PC-3 (cell line): ENCODE measurements at regions not wholly inside any gene's neighbourhood (a gene's known extent, or its start where the extent isn't known, plus 50 kb on each side); places are given as distances from the start of the nearest gene placed in this dataset.

Experiments used
- ATAC-seq: fragments of 200-7000 bp; cut with Tn5 transposase; 2 replicates; pipeline ENCODE4 v1.9.1; 2020; ENCODE audit warnings: mild to moderate bottlenecking, moderate library complexity
- BruUV-seq: library from RNA; stranded (reverse); fragments of 400-500 nt; replicated peaks from 2 replicates; lab custom pipeline; 2021; lab: Mats Ljungman, UMichigan
- CTCF ChIA-PET: fragments of 300-600 bp; sonication (Branson Sonifier 250); formaldehyde crosslinking; loops from one replicate; lab custom pipeline; 2022; ENCODE audit warnings: antibody characterized with exemption; lab: Charles Lee
- POLR2A ChIA-PET: fragments of 300-600 bp; sonication (Branson Sonifier 250); formaldehyde crosslinking; loops from one replicate; lab custom pipeline; 2022; ENCODE audit warnings: antibody characterized with exemption; ENCODE audit not compliant: unreplicated experiment; lab: Charles Lee
- DNase-seq: peaks from one replicate; pipeline ENCODE4 v3.0.0-alpha.2; 2015
- H2AFZ ChIP-seq: fragments of 300-600 bp; sonication (generic); 2 replicates; pipeline ENCODE4 v1.6.0; 2016; ENCODE audit warnings: antibody characterized with exemption, low read length
- H3F3A ChIP-seq: fragments of 300-600 bp; sonication (generic); one replicate; pipeline ENCODE4 v1.6.0; 2017; ENCODE audit warnings: antibody characterized with exemption, low read length, control low read depth, mild to moderate bottlenecking; ENCODE audit not compliant: unreplicated experiment
- H3K27ac ChIP-seq: fragments of 300-600 bp; sonication (generic); 2 replicates; pipeline ENCODE4 v1.5.1; 2016; ENCODE audit warnings: mild to moderate bottlenecking, low read length
- H3K27me3 ChIP-seq: fragments of 300-600 bp; sonication (generic); 2 replicates; pipeline ENCODE4 v1.6.1; 2016; ENCODE audit warnings: low read length, mixed read lengths
- H3K36me3 ChIP-seq: fragments of 300-600 bp; sonication (generic); 2 replicates; pipeline ENCODE4 v1.6.1; 2016; ENCODE audit warnings: low read depth, mixed run types, low read length, mixed read lengths
- H3K4me1 ChIP-seq: fragments of 300-600 bp; sonication (generic); 2 replicates; pipeline ENCODE4 v1.5.1; 2016; ENCODE audit warnings: low read length; ENCODE audit not compliant: insufficient read depth
- H3K4me2 ChIP-seq: fragments of 300-600 bp; sonication (generic); 2 replicates; pipeline ENCODE4 v1.6.0; 2016; ENCODE audit warnings: low read length
- H3K4me3 ChIP-seq: fragments of 300-600 bp; sonication (generic); 2 replicates; pipeline ENCODE4 v1.5.1; 2016; ENCODE audit warnings: mild to moderate bottlenecking, low read length, mixed read lengths
- H3K79me2 ChIP-seq: fragments of 300-600 bp; sonication (generic); 2 replicates; pipeline ENCODE4 v1.6.1; 2017; ENCODE audit warnings: low read length, mixed read lengths
- H3K9ac ChIP-seq: fragments of 300-600 bp; sonication (generic); 2 replicates; pipeline ENCODE4 v1.6.0; 2016; ENCODE audit warnings: mild to moderate bottlenecking, low read length
- H3K9me2 ChIP-seq: fragments of 300-600 bp; sonication (generic); replicated peaks from 2 replicates; pipeline ENCODE4 v1.6.1; 2016; ENCODE audit warnings: mixed run types, low read length, mixed read lengths
- H3K9me3 ChIP-seq: fragments of 300-600 bp; sonication (generic); 2 replicates; pipeline ENCODE4 v1.6.1; 2016; ENCODE audit warnings: low read length, mixed read lengths
- H4K20me1 ChIP-seq: fragments of 300-600 bp; sonication (generic); 2 replicates; pipeline ENCODE4 v1.6.1; 2016; ENCODE audit warnings: low read length, mixed read lengths
- CTCF ChIP-seq: fragments of 300-600 bp; sonication (generic); conservative IDR thresholded peaks from 2 replicates; pipeline ENCODE4 v1.5.1; 2017; ENCODE audit warnings: antibody characterized with exemption, low read depth, mild to moderate bottlenecking, low read length
- EZH2 ChIP-seq: fragments of 300-600 bp; sonication (generic); IDR thresholded peaks from one replicate; pipeline ENCODE4 v1.6.1; 2017; ENCODE audit warnings: antibody characterized with exemption, mild to moderate bottlenecking, low read length; ENCODE audit not compliant: unreplicated experiment
- EZH2phosphoT487 ChIP-seq: fragments of 300-600 bp; sonication (generic); IDR thresholded peaks from 2 replicates; pipeline ENCODE4 v1.6.1; 2018; ENCODE audit warnings: mild to moderate bottlenecking, antibody characterized with exemption, low read length, borderline replicate concordance
- intact Hi-C: fragments of 100-400 bp; cut with micrococcal nuclease; formaldehyde crosslinking; loops from 2 replicates; pipeline ENCODE4 v1.9.0; 2023

- Histone ChIP-seq H3F3A (no peaks in the 10 kb centered on the region), H4K20me1 (no peaks in the 10 kb centered on the region), H3K9me3 (no peaks in the 10 kb centered on the region), H3K79me2 (no peaks in the 10 kb centered on the region), H3K4me3 (no peak overlapping the region), H3K9ac (no peak overlapping the region), H3K4me2 (no peak overlapping the region), H3K27me3 (peaks cover 51% of the 10 kb centered on the region; the same call in 1 of the 2 replicates), H2AFZ (no peak overlapping the region), H3K27ac (no peak overlapping the region), H3K4me1 (no peaks in the 10 kb centered on the region), H3K36me3 (no peaks in the 10 kb centered on the region), H3K9me2 (no peaks in the 10 kb centered on the region)
- TF ChIP-seq EZH2: no peak
- TF ChIP-seq EZH2phosphoT487: no peak
- no peak for TF ChIP-seq CTCF
- ATAC-seq (no peak), DNase-seq (no peak)
- ChIA-PET CTCF (no interaction called here), POLR2A (no interaction called here)
- intact Hi-C loops: no loop called here
- no TSS peak for BruUV-seq
These were observed 87.6 kb upstream of the CLMN start for GRCh38 chr14:95407354-95407753.

- BruUV-seq: no TSS peak
- intact Hi-C loops: no loop called here
- Histone ChIP-seq H3K9ac (no peak overlapping the region), H3K9me3 (no peaks in the 10 kb centered on the region), H3K27me3 (peaks cover 55% of the 10 kb centered on the region; the same call in 1 of the 2 replicates), H3K4me1 (no peaks in the 10 kb centered on the region), H3K27ac (no peak overlapping the region), H3K4me2 (no peak overlapping the region), H3K36me3 (no peaks in the 10 kb centered on the region), H3K79me2 (no peaks in the 10 kb centered on the region), H3K9me2 (no peaks in the 10 kb centered on the region), H2AFZ (no peak overlapping the region), H3F3A (no peaks in the 10 kb centered on the region), H4K20me1 (no peaks in the 10 kb centered on the region), H3K4me3 (no peak overlapping the region)
- DNase-seq (no peak), ATAC-seq (no peak)
- TF ChIP-seq CTCF (no peak), EZH2phosphoT487 (no peak), EZH2 (no peak)
- ChIA-PET POLR2A (no interaction called here), CTCF (no interaction called here)
These were observed 87.1 kb upstream of the CLMN start for GRCh38 chr14:95406756-95407277.

GRCh38 chr14:95404583-95404982 is 84.9 kb upstream of the CLMN start:
- no peak for DNase-seq
- no peaks in the 10 kb centered on the region for H3K9me2 ChIP-seq
- no peak overlapping the region for H3K9ac ChIP-seq
- TF ChIP-seq EZH2: no peak
- no peak for TF ChIP-seq EZH2phosphoT487
- H3K9me3 ChIP-seq: no peaks in the 10 kb centered on the region
- POLR2A ChIA-PET: no interaction called here
- ATAC-seq: no peak
- BruUV-seq: no TSS peak
- H3K4me3 ChIP-seq: no peak overlapping the region
- no peak overlapping the region for H2AFZ ChIP-seq
- H3K27ac ChIP-seq: no peak overlapping the region
- no peaks in the 10 kb centered on the region for H3F3A ChIP-seq
- no peaks in the 10 kb centered on the region for H4K20me1 ChIP-seq
- H3K27me3 ChIP-seq: peaks cover 61% of the 10 kb centered on the region; the same call in 1 of the 2 replicates
- H3K4me1 ChIP-seq: no peaks in the 10 kb centered on the region
- intact Hi-C loops: no loop called here
- no peaks in the 10 kb centered on the region for H3K36me3 ChIP-seq
- CTCF ChIA-PET: no interaction called here
- H3K79me2 ChIP-seq: no peaks in the 10 kb centered on the region
- no peak overlapping the region for H3K4me2 ChIP-seq
